ENCODE measurements at regions not wholly inside any gene's neighbourhood (a gene's known extent, or its start where the extent isn't known, plus 50 kb on each side); places are given as distances from the start of the nearest gene placed in this dataset.
A peak's percentile ranks its signal among the peaks of the same experiment; 100 is the strongest.

GRCh38 chr4:12692815-12693214 lies 791.3 kb downstream of the RAB28 start:
- Histone ChIP-seq H3K36me3 (ENCODE audit: insufficient read depth) (no peaks in the 10 kb centered on the region), H4K20me1 (ENCODE audit: insufficient read depth) (no peaks in the 10 kb centered on the region), H3K4me3 (IDR thresholded peaks at IDR 0.05; ENCODE audit: insufficient read depth, low read depth, low read length) (no peak overlapping the region), H3K79me2 (ENCODE audit: insufficient read depth, low read depth) (no peaks in the 10 kb centered on the region), H3K9ac (no peak overlapping the region), H3K4me1 (ENCODE audit: low read depth, poor library complexity, severe bottlenecking) (peaks cover 73% of the 10 kb centered on the region), H3K27me3 (ENCODE audit: insufficient read depth, low read depth) (no peaks in the 10 kb centered on the region), H2AFZ (ENCODE audit: low read depth) (no peak overlapping the region), H3K4me2 (peak overlapping the region; percentile 42), H3K27ac (no peak overlapping the region)
- no peak for TF ChIP-seq CTCF (conservative IDR thresholded peaks at IDR 0.05; ENCODE audit: low read depth, low read length)

- Histone ChIP-seq H3K27ac (no peak overlapping the region), H4K20me1 (ENCODE audit: insufficient read depth) (no peaks in the 10 kb centered on the region), H3K4me2 (no peak overlapping the region), H3K4me1 (ENCODE audit: low read depth, poor library complexity, severe bottlenecking) (peaks cover 56% of the 10 kb centered on the region), H3K9ac (no peak overlapping the region), H3K4me3 (IDR thresholded peaks at IDR 0.05; ENCODE audit: insufficient read depth, low read depth, low read length) (no peak overlapping the region), H2AFZ (ENCODE audit: low read depth) (no peak overlapping the region), H3K79me2 (ENCODE audit: insufficient read depth, low read depth) (no peaks in the 10 kb centered on the region), H3K27me3 (ENCODE audit: insufficient read depth, low read depth) (no peaks in the 10 kb centered on the region), H3K36me3 (ENCODE audit: insufficient read depth) (no peaks in the 10 kb centered on the region)
- no peak for TF ChIP-seq CTCF (conservative IDR thresholded peaks at IDR 0.05; ENCODE audit: low read depth, low read length)
Observed at GRCh38 chr4:12691168-12691567, 793.0 kb downstream of the RAB28 start.

GRCh38 chr4:12689457-12689856 lies 794.7 kb downstream of the RAB28 start:
- no peak overlapping the region for H3K27ac ChIP-seq
- no peaks in the 10 kb centered on the region for H3K79me2 ChIP-seq (ENCODE audit: insufficient read depth, low read depth)
- no peak overlapping the region for H2AFZ ChIP-seq (ENCODE audit: low read depth)

GRCh38 chr4:12679217-12679616 lies 804.9 kb downstream of the RAB28 start:
- H4K20me1 ChIP-seq (ENCODE audit: insufficient read depth), result no peaks in the 10 kb centered on the region
- no peak overlapping the region for H3K27ac ChIP-seq
- no peak overlapping the region for H3K4me3 ChIP-seq (IDR thresholded peaks at IDR 0.05; ENCODE audit: insufficient read depth, low read depth, low read length)

More at GRCh38 chr4:12689457-12689856, 794.7 kb downstream of the RAB28 start:
- Histone ChIP-seq H3K4me2 (no peak overlapping the region), H3K4me3 (IDR thresholded peaks at IDR 0.05; ENCODE audit: insufficient read depth, low read depth, low read length) (no peak overlapping the region), H4K20me1 (ENCODE audit: insufficient read depth) (no peaks in the 10 kb centered on the region), H3K9ac (no peak overlapping the region), H3K27me3 (ENCODE audit: insufficient read depth, low read depth) (no peaks in the 10 kb centered on the region), H3K36me3 (ENCODE audit: insufficient read depth) (no peaks in the 10 kb centered on the region), H3K4me1 (ENCODE audit: low read depth, poor library complexity, severe bottlenecking) (peaks cover 39% of the 10 kb centered on the region)
- TF ChIP-seq CTCF (conservative IDR thresholded peaks at IDR 0.05; ENCODE audit: low read depth, low read length), result no peak

More at GRCh38 chr4:12679217-12679616, 804.9 kb downstream of the RAB28 start:
- Histone ChIP-seq H3K79me2 (ENCODE audit: insufficient read depth, low read depth) (no peaks in the 10 kb centered on the region), H3K36me3 (ENCODE audit: insufficient read depth) (no peaks in the 10 kb centered on the region), H3K27me3 (ENCODE audit: insufficient read depth, low read depth) (no peaks in the 10 kb centered on the region), H3K4me2 (no peak overlapping the region), H3K9ac (no peak overlapping the region), H2AFZ (ENCODE audit: low read depth) (no peak overlapping the region), H3K4me1 (ENCODE audit: low read depth, poor library complexity, severe bottlenecking) (peaks cover 51% of the 10 kb centered on the region)
- TF ChIP-seq CTCF (conservative IDR thresholded peaks at IDR 0.05; ENCODE audit: low read depth, low read length), result no peak

All from KMS-11 (cell line).